ENCODE measurements at regions not wholly inside any gene's neighbourhood (a gene's known extent, or its start where the extent isn't known, plus 50 kb on each side); places are given as distances from the start of the nearest gene placed in this dataset.
A peak's percentile ranks its signal among the peaks of the same experiment; 100 is the strongest.

DNA sequence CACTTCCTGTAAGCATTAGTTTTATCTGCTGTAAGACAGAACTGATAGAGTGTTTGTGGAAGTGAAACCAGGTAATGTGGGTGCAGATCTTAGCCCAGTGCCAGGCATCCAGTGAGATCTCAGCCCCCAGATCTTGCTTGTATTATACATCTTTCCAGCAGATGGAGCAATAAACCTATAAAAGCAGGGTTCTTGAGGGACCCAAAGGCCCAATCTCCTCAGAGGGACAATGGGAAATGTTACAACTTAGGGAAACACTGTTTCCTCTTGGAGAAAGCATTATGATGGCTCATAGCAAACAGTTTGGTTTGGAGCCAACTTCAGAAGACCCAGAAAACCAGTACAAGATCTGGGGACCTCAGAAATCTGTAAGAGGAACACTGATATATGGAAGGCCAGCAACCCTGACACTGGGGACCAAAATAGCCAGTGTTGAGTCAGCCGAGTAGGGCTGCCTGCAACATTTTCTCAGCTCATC, 206.3 kb downstream of the SLC7A11 start:
- intact Hi-C loops (cut with micrococcal nuclease; ENCODE audit: unreplicated experiment) (loop anchor here (5.0 to 10.0 kb wide), 4 partner anchors 56 to 646 kb away; no protein-coding TSS in a partner anchor), in situ Hi-C loops (cut with HindIII; ENCODE audit: low pct_unique_long_range_greater_than_20kb, low sequenced_read_pairs) (no loop called here)
- POLR2A ChIA-PET, result no interaction called here

DNA sequence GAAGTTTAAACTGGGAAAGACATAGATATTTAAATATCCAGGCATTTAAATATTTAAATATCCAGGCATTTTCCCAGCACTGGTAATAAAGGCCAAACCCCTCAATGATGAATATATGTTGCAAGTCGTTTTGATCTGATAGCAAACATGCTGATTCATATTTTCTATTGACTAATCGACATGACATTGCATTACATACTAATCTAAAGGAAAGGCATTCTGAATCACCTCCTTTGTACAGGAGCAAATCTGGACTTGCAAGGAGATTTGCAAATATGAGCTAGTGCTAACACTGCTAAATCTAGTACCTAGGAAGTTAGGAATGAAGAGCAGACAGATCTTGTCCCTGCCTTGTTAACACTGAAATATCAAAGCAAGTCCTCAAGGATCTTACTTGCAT, 207.3 kb downstream of the SLC7A11 start:
- DNase-seq (ENCODE audit: low read depth, low spot score) (no peak), ATAC-seq (no peak)
- Histone ChIP-seq H3K27ac (ENCODE audit: low read length) (no peak overlapping the region), H3K27me3 (ENCODE audit: control insufficient read depth, insufficient read depth, low read length) (no peaks in the 10 kb centered on the region), H3K36me3 (ENCODE audit: control insufficient read depth, insufficient read depth, low read length) (no peaks in the 10 kb centered on the region), H3K9me3 (ENCODE audit: control insufficient read depth, insufficient read depth, low read depth, low read length) (no peaks in the 10 kb centered on the region), H3K4me1 (ENCODE audit: control insufficient read depth, insufficient read depth, low read length) (no peaks in the 10 kb centered on the region), H3K4me3 (ENCODE audit: low read depth in 2 of 2, low read length in 2 of 2) (no peak overlapping the region)
- ChIA-PET CTCF (interaction anchor here (0.5 to 1.2 kb wide), 2 partner anchors 56 to 132 kb away, joined by 3 to 7 read pairs; no protein-coding TSS in a partner anchor), POLR2A (no interaction called here)
- no peak for TF ChIP-seq TCF7L2 (IDR thresholded peaks at IDR 0.05; ENCODE audit: low read depth, low read length)
- TF ChIP-seq, protein P1, sequence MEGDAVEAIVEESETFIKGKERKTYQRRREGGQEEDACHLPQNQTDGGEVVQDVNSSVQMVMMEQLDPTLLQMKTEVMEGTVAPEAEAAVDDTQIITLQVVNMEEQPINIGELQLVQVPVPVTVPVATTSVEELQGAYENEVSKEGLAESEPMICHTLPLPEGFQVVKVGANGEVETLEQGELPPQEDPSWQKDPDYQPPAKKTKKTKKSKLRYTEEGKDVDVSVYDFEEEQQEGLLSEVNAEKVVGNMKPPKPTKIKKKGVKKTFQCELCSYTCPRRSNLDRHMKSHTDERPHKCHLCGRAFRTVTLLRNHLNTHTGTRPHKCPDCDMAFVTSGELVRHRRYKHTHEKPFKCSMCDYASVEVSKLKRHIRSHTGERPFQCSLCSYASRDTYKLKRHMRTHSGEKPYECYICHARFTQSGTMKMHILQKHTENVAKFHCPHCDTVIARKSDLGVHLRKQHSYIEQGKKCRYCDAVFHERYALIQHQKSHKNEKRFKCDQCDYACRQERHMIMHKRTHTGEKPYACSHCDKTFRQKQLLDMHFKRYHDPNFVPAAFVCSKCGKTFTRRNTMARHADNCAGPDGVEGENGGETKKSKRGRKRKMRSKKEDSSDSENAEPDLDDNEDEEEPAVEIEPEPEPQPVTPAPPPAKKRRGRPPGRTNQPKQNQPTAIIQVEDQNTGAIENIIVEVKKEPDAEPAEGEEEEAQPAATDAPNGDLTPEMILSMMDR (IDR thresholded peaks at IDR 0.05), result no peak
- TF ChIP-seq, protein P2, sequence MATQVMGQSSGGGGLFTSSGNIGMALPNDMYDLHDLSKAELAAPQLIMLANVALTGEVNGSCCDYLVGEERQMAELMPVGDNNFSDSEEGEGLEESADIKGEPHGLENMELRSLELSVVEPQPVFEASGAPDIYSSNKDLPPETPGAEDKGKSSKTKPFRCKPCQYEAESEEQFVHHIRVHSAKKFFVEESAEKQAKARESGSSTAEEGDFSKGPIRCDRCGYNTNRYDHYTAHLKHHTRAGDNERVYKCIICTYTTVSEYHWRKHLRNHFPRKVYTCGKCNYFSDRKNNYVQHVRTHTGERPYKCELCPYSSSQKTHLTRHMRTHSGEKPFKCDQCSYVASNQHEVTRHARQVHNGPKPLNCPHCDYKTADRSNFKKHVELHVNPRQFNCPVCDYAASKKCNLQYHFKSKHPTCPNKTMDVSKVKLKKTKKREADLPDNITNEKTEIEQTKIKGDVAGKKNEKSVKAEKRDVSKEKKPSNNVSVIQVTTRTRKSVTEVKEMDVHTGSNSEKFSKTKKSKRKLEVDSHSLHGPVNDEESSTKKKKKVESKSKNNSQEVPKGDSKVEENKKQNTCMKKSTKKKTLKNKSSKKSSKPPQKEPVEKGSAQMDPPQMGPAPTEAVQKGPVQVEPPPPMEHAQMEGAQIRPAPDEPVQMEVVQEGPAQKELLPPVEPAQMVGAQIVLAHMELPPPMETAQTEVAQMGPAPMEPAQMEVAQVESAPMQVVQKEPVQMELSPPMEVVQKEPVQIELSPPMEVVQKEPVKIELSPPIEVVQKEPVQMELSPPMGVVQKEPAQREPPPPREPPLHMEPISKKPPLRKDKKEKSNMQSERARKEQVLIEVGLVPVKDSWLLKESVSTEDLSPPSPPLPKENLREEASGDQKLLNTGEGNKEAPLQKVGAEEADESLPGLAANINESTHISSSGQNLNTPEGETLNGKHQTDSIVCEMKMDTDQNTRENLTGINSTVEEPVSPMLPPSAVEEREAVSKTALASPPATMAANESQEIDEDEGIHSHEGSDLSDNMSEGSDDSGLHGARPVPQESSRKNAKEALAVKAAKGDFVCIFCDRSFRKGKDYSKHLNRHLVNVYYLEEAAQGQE (IDR thresholded peaks at IDR 0.05; ENCODE audit: insufficient read depth in 1 of 2, low read depth in 2 of 2, low read length in 1 of 2), result no peak
- TF ChIP-seq SIN3A (IDR thresholded peaks at IDR 0.05; ENCODE audit: borderline replicate concordance, insufficient read depth, low read depth, low read length), result no peak
- no peak for TF ChIP-seq POLR2AphosphoS5 (IDR thresholded peaks at IDR 0.05; ENCODE audit: low read depth, low read length)
- in situ Hi-C loops (cut with HindIII; ENCODE audit: low pct_unique_long_range_greater_than_20kb, low sequenced_read_pairs), result no loop called here
- intact Hi-C loops (cut with micrococcal nuclease; ENCODE audit: unreplicated experiment), result loop anchor here (5.0 to 10.0 kb wide), 4 partner anchors 57 to 647 kb away; no protein-coding TSS in a partner anchor
- no TSS peak for BruUV-seq (replicated peaks)

More for the DNA sequence above, 206.3 kb downstream of the SLC7A11 start:
- no TSS peak for BruUV-seq (replicated peaks)
- H3K36me3 ChIP-seq (ENCODE audit: control insufficient read depth, insufficient read depth, low read length), result no peaks in the 10 kb centered on the region
- H3K27me3 ChIP-seq (ENCODE audit: control insufficient read depth, insufficient read depth, low read length), result no peaks in the 10 kb centered on the region
- no peaks in the 10 kb centered on the region for H3K4me1 ChIP-seq (ENCODE audit: control insufficient read depth, insufficient read depth, low read length)
- H3K9me3 ChIP-seq (ENCODE audit: control insufficient read depth, insufficient read depth, low read depth, low read length), result no peaks in the 10 kb centered on the region
- no peak overlapping the region for H3K4me3 ChIP-seq (ENCODE audit: low read depth in 2 of 2, low read length in 2 of 2)
- TF ChIP-seq POLR2AphosphoS5 (IDR thresholded peaks at IDR 0.05; ENCODE audit: low read depth, low read length), result no peak
- TF ChIP-seq, protein P1 (IDR thresholded peaks at IDR 0.05), result peak; percentile 60
- H3K27ac ChIP-seq (ENCODE audit: low read length), result no peak overlapping the region
- ATAC-seq (peak; percentile 85), DNase-seq (ENCODE audit: low read depth, low spot score) (no peak)
- CTCF ChIA-PET, result interaction anchor here (0.6 to 1.2 kb wide), 2 partner anchors 55 to 912 kb away, joined by 3 read pairs; no protein-coding TSS in a partner anchor

Data from Panc1 (cell line).